Uterus (tissue), 3 donors: ENCODE measurements at regions not wholly inside any gene's neighbourhood (a gene's known extent, or its start where the extent isn't known, plus 50 kb on each side); places are given as distances from the start of the nearest gene placed in this dataset.

Source experiments
- DNase-seq, 2 donors: peaks; one replicate each; pipeline ENCODE4 v3.0.0-alpha.2; 2019 to 2020
- H3K27ac ChIP-seq, 2 donors: fragments of 200-600 bp; sonication (generic); 1 replicate in 1 of 2; 2 replicates in 1 of 2; pipeline ENCODE4 v1.5.1; 2016 to 2018
- H3K27me3 ChIP-seq, 2 donors: fragments of 200-600 bp; sonication (generic); one replicate each; pipeline ENCODE4 v1.5.1; 2018 to 2019; ENCODE audit warnings: control low read depth in 1 of 2
- H3K36me3 ChIP-seq, 2 donors: fragments of 200-600 bp; sonication (generic); one replicate each; pipeline ENCODE4 v1.5.1; 2019; ENCODE audit warnings: control low read depth in 1 of 2
- H3K4me1 ChIP-seq, 2 donors: fragments of 200-600 bp; sonication (generic); one replicate each; pipeline ENCODE4 v1.5.1; 2018 to 2019; ENCODE audit warnings: control low read depth in 1 of 2
- H3K4me3 ChIP-seq, 2 donors: fragments of 200-600 bp; sonication (generic); 1 replicate in 1 of 2; 2 replicates in 1 of 2; pipeline ENCODE4 v1.5.1; 2018 to 2019; ENCODE audit warnings: mild to moderate bottlenecking in 1 of 2
- H3K9me3 ChIP-seq, 2 donors: fragments of 200-600 bp; sonication (generic); one replicate each; pipeline ENCODE4 v1.5.1; 2019; ENCODE audit warnings: control low read depth in 1 of 2
- POLR2A ChIP-seq, 2 donors: fragments of 450-650 bp; IDR thresholded peaks; one replicate each; pipeline ENCODE4 v1.6.1; 2016; ENCODE audit warnings: antibody characterized with exemption in 2 of 2, mild to moderate bottlenecking in 1 of 2, moderate library complexity in 1 of 2
- intact Hi-C: fragments of 100-400 bp; cut with DNase I; formaldehyde crosslinking; loops from one replicate; pipeline ENCODE4 v1.15.1; 2023; ENCODE audit warnings: low total_unique reads
- TF ChIP-seq, protein P1 (sequence below), 4 experiments: fragments of 200-600 bp in 2 of 4; fragments of 450-650 bp in 2 of 4; sonication (generic) in 2 of 4; IDR thresholded peaks; one replicate each; pipeline ENCODE4 v1.5.1; 2016 to 2019; ENCODE audit warnings: antibody characterized with exemption in 4 of 4, mild to moderate bottlenecking in 2 of 4, moderate library complexity in 1 of 4
- donor health status: DM: yes; HTN: yes; CAD: no.

DNA sequence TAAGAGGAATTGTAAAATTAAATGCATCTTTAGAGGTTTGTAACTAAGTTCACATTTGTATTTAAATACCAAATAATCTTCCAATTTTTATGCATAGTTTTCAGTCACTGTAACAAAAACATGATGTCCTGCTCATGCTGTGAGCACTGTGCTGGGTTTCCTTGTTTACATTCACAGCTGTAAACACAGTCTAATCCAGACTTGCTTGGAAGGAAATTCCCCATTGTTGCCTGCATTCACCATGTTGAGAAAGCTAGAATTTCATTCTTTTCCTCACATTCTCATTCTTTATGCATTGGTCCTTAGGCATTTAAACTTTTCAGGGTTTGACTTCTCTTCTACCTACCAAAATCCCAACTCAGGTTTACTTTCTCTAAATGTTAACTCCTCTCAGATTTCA, 242.0 kb upstream of the TBX18 start:
- intact Hi-C loops = no loop called here
- Histone ChIP-seq H3K36me3 (no peaks in the 10 kb centered on the region), H3K4me1 (no peaks in the 10 kb centered on the region), H3K4me3 (no peak overlapping the region), H3K9me3 (no peaks in the 10 kb centered on the region), H3K27ac (no peak overlapping the region), H3K27me3 (no peaks in the 10 kb centered on the region)
- TF ChIP-seq, protein P1, sequence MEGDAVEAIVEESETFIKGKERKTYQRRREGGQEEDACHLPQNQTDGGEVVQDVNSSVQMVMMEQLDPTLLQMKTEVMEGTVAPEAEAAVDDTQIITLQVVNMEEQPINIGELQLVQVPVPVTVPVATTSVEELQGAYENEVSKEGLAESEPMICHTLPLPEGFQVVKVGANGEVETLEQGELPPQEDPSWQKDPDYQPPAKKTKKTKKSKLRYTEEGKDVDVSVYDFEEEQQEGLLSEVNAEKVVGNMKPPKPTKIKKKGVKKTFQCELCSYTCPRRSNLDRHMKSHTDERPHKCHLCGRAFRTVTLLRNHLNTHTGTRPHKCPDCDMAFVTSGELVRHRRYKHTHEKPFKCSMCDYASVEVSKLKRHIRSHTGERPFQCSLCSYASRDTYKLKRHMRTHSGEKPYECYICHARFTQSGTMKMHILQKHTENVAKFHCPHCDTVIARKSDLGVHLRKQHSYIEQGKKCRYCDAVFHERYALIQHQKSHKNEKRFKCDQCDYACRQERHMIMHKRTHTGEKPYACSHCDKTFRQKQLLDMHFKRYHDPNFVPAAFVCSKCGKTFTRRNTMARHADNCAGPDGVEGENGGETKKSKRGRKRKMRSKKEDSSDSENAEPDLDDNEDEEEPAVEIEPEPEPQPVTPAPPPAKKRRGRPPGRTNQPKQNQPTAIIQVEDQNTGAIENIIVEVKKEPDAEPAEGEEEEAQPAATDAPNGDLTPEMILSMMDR (IDR thresholded peaks at IDR 0.05) = no peak
- no peak for TF ChIP-seq POLR2A (IDR thresholded peaks at IDR 0.05)
- DNase-seq = no peak

DNA sequence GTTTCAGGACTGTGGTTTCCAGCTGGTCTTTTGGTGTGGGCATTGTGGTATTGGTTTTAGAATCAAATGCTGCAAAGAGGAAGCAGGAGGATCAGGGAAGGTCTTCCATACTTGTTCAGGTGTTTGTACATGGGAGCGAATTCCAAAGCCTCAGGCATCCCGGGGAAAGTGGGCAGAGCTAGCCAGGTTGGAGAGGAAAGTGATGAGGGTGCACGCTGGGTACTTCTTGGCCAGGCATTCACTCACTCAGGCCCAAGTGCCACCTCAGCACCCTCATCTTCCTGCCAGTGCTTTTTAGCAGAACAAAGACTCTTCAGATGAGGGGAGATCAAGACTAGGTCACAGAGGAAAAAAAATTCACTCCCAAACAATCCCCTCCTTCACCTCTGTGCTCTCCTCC, 241.1 kb upstream of the TBX18 start:
- no peaks in the 10 kb centered on the region for H3K27me3 ChIP-seq
- DNase-seq = no peak
- H3K4me3 ChIP-seq = no peak overlapping the region
- H3K36me3 ChIP-seq = no peaks in the 10 kb centered on the region
- H3K27ac ChIP-seq = no peak overlapping the region
- H3K9me3 ChIP-seq = no peaks in the 10 kb centered on the region
- no peaks in the 10 kb centered on the region for H3K4me1 ChIP-seq
- intact Hi-C loops = no loop called here
- TF ChIP-seq POLR2A (IDR thresholded peaks at IDR 0.05) = no peak
- TF ChIP-seq, protein P1 (IDR thresholded peaks at IDR 0.05) = no peak

DNA sequence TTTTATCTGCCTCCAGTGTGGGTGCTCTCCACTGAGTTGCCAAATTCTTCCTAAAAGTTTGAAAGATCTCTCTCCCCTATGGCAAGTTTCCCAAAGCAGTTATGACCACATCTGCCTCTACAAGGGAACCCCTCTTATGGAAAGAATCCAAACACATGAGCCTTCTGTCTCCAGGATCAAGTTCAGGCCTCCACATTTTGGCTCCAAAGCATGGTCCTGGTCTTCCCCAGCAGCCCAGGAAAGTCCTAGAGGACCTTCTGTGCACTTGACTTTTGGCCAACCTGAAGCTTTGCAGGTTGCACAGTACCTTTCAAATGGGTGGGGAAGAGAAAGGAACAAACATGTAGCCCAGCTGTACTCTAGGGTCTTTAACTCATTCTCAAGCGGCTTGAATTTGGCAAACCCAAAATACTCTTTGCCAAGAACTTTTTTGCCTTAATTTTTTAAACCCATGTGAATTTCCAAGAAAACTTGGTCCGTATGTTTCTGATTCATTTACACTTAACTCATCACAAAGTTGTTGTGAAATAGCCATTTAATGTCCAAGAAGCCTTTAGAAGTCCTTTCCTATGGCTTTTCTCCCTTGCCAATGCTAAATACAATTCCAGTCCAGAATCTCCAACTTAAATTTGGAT, 240.1 kb upstream of the TBX18 start:
- no peaks in the 10 kb centered on the region for H3K27me3 ChIP-seq
- TF ChIP-seq, protein P1 (IDR thresholded peaks at IDR 0.05) = no peak
- TF ChIP-seq POLR2A (IDR thresholded peaks at IDR 0.05) = no peak
- intact Hi-C loops = no loop called here
- no peaks in the 10 kb centered on the region for H3K9me3 ChIP-seq
- no peaks in the 10 kb centered on the region for H3K36me3 ChIP-seq
- H3K4me1 ChIP-seq = no peaks in the 10 kb centered on the region
- H3K4me3 ChIP-seq = no peak overlapping the region
- no peak for DNase-seq
- H3K27ac ChIP-seq = no peak overlapping the region

DNA sequence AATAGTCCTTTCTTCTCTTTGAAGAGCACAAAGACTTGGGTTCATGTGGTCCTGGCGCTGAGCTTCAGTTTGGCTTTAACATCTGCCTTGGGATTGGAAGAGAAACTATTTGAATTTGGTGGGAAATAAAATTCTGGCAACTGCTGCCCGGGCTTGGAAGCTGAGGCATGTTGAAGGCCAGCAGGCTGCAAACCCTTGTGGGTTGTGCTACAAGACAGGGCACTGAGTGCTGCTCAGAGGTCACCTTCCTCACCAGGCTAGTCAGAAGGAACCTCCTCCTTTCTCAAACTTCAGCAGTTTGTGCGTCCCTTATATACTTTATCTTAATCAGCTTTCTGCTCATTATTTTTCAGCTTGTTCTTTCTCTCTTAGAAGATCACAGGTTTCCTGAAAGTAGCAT, 238.4 kb upstream of the TBX18 start:
- intact Hi-C loops = no loop called here
- H3K27ac ChIP-seq = no peak overlapping the region
- no peak for TF ChIP-seq POLR2A (IDR thresholded peaks at IDR 0.05)
- TF ChIP-seq, protein P1 (IDR thresholded peaks at IDR 0.05) = no peak

DNA sequence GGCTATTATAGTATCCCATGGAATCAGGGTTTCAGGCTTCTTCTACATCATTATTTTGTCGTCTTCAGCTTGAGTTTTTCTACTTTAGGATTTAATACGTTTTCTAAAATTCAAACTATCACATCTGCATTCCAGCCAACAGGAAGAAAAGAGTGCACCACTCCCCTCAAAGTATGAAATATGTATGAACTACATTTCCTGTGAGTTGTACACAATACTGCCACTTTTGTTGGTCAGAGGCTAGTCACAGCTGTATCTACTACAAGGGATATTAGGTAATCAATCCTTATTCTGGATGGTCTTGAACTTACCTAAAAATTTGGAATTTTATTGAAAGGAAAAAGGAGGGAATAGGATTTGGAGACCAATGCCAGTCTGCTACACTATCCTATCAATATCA, 235.6 kb upstream of the TBX18 start:
- Histone ChIP-seq H3K27me3 (no peaks in the 10 kb centered on the region), H3K4me1 (no peaks in the 10 kb centered on the region), H3K36me3 (no peaks in the 10 kb centered on the region), H3K4me3 (no peak overlapping the region), H3K27ac (no peak overlapping the region), H3K9me3 (no peaks in the 10 kb centered on the region)
- intact Hi-C loops = no loop called here
- no peak for DNase-seq
- TF ChIP-seq, protein P1 (IDR thresholded peaks at IDR 0.05) = no peak
- TF ChIP-seq POLR2A (IDR thresholded peaks at IDR 0.05) = no peak

More for the DNA sequence above, 238.4 kb upstream of the TBX18 start:
- no peak overlapping the region for H3K4me3 ChIP-seq
- no peaks in the 10 kb centered on the region for H3K4me1 ChIP-seq
- H3K9me3 ChIP-seq = no peaks in the 10 kb centered on the region
- no peaks in the 10 kb centered on the region for H3K36me3 ChIP-seq
- DNase-seq = no peak
- no peaks in the 10 kb centered on the region for H3K27me3 ChIP-seq
